GM20000 (cell line): ENCODE measurements at regions not wholly inside any gene's neighbourhood (a gene's known extent, or its start where the extent isn't known, plus 50 kb on each side); places are given as distances from the start of the nearest gene placed in this dataset.

Source experiments
- DNase-seq: peaks from one replicate; pipeline ENCODE4 v3.0.0; 2012; ENCODE audit warnings: low spot score
- TF ChIP-seq, protein P1 (sequence below): IDR thresholded peaks from 2 replicates; pipeline ENCODE4 v1.5.1; 2012; ENCODE audit warnings: mild to moderate bottlenecking, control low read depth; ENCODE audit errors: extremely low read depth, missing control alignments

DNA sequence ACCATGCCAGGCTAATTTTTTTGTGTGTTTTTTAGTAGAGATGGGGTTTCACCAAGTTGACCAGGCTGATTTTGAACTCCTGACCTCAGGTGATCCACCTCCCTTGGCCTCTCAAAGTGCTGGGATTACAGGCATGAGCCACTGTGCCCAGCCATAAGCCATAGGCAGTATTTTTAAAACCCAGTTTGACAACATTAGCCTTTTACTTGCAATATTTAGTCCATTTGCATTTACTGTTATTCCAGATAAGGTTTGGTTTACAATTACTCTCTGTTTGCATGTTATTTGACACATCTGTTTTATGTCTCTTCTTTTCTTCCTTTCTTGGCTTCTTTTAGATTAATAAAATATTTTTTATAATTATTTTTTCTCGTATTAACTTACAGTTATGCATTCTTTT lies 83.6 kb upstream of the EPHB3 start:
- TF ChIP-seq, protein P1, sequence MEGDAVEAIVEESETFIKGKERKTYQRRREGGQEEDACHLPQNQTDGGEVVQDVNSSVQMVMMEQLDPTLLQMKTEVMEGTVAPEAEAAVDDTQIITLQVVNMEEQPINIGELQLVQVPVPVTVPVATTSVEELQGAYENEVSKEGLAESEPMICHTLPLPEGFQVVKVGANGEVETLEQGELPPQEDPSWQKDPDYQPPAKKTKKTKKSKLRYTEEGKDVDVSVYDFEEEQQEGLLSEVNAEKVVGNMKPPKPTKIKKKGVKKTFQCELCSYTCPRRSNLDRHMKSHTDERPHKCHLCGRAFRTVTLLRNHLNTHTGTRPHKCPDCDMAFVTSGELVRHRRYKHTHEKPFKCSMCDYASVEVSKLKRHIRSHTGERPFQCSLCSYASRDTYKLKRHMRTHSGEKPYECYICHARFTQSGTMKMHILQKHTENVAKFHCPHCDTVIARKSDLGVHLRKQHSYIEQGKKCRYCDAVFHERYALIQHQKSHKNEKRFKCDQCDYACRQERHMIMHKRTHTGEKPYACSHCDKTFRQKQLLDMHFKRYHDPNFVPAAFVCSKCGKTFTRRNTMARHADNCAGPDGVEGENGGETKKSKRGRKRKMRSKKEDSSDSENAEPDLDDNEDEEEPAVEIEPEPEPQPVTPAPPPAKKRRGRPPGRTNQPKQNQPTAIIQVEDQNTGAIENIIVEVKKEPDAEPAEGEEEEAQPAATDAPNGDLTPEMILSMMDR = no peak
- no peak for DNase-seq

DNA sequence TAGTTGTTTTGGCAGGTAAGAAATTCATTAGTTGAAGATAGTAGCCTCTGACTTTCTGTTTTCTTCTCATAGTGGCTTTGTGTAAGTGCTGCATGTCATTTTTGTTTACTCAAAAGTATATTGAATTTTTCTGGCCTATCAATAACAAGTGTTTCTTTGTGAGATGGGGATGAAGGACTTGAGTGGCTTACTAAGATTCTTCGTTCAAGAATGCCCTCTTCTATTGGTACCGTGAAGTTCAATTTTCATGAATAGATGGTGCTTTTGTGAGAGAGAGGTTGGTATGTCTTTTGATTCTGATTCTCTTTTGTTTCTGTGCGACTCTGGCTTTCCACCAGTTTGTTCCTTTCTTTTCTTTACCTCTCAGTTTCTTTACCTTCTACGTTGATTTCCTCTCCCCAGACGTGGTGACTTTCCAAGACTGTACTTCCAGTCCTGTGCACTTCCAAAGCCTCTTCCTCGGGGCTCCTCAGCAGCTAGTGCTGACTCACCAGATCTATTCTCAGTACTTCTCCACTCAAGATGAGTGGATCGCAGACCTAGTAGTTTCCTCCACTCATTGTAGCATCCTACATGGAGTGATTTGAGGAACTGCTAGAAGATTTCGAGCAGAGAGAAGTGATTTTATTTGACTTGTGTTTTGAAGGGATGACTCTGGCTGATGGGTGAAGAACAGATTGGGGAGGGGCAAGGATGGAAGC lies 82.0 kb upstream of the EPHB3 start:
- DNase-seq = no peak
- TF ChIP-seq, protein P1 = no peak

DNA sequence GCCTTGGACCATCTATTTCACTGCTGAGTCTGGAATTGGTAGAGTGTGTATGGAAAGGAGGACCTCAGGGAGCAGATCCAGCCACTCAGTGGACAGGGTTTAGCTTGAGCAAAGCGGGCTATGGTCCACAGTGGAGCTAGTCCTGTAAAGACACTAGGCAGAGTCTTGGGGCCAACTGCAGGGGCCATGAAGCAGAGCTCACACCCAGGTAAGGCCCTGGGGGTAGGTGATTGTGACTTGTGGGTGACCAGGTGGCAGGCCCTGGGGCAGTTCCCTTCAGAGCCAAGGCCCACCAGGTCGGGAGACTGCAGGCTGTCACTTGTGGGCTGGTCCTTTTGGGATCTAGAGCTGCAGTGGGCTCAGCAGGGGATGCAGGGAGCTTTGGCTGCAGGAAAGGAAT lies 80.8 kb upstream of the EPHB3 start:
- DNase-seq = no peak
- TF ChIP-seq, protein P1 = no peak

DNA sequence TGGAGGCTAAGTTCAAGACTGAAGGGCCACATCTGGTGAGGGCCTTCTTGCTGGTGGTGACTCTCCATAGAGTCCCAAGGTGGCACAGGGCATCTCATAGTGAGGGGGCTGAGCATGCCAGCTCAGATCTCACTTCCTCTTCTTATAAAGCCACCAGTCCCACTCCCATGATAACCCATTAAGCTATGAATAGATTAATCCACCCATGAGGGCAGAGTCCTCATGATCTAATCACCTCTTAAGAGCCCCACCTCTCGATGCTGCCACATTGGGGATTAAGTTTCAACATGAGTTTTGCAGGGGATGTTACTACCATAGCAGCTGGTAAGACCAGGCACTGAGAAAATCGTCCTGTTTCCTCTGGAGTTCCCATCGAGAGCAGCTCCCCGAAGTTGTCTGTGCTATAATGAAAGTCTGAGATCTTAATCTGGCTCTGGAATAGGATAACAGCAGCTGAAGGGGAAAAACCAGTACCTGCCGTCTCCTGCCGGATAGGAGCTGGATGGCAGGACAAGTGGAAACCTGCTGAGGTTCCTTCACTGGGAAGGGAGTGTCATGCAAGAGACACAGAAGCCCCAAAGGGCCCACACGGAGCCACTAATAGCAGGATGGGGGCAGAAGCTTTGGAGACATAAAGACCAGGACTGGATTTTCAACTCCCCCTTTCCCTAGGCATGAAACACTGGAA lies 79.5 kb upstream of the EPHB3 start:
- DNase-seq = no peak
- TF ChIP-seq, protein P1 = no peak

DNA sequence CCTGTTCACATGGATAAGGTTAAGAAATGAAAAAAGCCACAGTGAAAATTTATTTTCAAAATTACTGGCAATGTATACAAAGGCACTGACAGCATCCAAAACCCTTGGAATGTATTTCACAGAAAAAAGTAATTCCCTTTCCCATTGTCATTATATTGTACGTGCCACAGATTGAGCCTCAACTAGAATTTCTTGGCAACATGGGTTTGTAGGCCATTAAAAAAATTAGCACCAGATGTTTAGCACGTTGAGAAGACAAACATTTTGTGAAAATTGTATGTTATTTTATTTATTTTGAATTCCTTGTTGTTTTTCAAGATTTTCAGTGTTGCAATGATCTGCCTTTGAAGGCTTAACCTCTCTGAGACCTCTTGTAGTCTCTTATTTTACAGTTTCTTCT lies 76.3 kb upstream of the EPHB3 start:
- TF ChIP-seq, protein P1 = no peak
- DNase-seq = no peak

DNA sequence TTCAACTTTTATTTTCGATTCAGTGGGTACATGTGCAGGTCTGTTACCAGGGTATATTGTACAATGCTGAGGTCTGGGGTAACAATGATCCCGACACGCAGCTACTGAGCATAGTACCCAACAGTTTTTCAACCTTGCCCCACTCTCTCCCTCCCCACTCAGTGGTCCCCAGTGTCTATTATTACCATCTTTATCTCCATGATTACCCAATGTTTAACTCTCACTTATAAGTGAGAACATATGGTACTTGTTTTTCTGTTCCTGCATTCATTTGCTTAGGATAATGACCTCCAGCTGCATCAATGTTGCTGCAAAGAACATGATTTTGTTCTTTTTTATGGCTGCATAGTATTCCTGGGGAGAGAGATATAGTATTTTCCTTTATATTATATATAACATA lies 75.7 kb upstream of the EPHB3 start:
- TF ChIP-seq, protein P1 = no peak
- no peak for DNase-seq

DNA sequence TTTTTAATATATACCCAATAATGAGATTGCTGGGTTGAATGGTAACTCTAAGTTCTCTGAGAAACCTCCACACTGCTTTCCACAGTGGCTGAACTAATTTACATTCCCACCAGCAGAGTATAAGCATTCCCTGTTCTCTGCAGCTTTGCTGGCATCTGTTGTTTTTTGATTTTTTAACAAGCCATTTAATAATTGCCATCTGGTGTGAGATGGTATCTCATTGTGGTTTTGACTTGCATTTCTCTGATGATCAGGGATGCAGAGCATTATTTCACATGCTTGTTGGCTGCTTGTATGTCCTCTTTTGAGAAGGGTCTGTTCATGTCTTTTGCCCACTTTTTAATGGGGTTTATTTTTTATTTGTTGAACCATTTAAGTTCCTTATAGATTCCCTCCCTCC lies 75.0 kb upstream of the EPHB3 start:
- DNase-seq = no peak
- TF ChIP-seq, protein P1 = no peak
